ENCODE measurements at regions not wholly inside any gene's neighbourhood (a gene's known extent, or its start where the extent isn't known, plus 50 kb on each side); places are given as distances from the start of the nearest gene placed in this dataset.
"Not testable (repeated sequence)": the region's sequence is repeated elsewhere in the genome, so short reads cannot be mapped to it uniquely, and the experiment has no call there.

GRCh38 chr5:17896605-17897004 is 262.3 kb downstream of the TAF11L14 start:
- DNase-seq = no peak

GRCh38 chr5:17897776-17898175 is 263.5 kb downstream of the TAF11L14 start:
- no peak for DNase-seq

GRCh38 chr5:17898766-17899165 is 264.5 kb downstream of the TAF11L14 start:
- DNase-seq = no peak

- DNase-seq = no peak
These were observed 272.8 kb downstream of the TAF11L14 start for GRCh38 chr5:17907094-17907493.

- DNase-seq = no peak
These were observed 276.1 kb downstream of the TAF11L14 start for GRCh38 chr5:17910318-17910717.

- no peak for DNase-seq
These were observed 278.5 kb downstream of the TAF11L14 start for GRCh38 chr5:17912794-17913193.

- no peak for DNase-seq
These were observed 282.2 kb downstream of the TAF11L14 start for GRCh38 chr5:17916446-17916845.

- DNase-seq = no peak
These were observed 283.2 kb downstream of the TAF11L14 start for GRCh38 chr5:17917465-17917864.

- no peak for DNase-seq
These were observed 284.3 kb downstream of the TAF11L14 start for GRCh38 chr5:17918373-17919104.

GRCh38 chr5:17925276-17925675 is 291.0 kb downstream of the TAF11L14 start:
- no peak for DNase-seq

GRCh38 chr5:17928581-17928981 is 294.3 kb downstream of the TAF11L14 start:
- no peak for DNase-seq

GRCh38 chr5:17929171-17929570 is 294.9 kb downstream of the TAF11L14 start:
- DNase-seq = no peak

GRCh38 chr5:17930346-17930745 is 296.1 kb downstream of the TAF11L14 start:
- DNase-seq = no peak

- no peak for DNase-seq
These were observed 309.8 kb downstream of the TAF11L14 start for GRCh38 chr5:17944046-17944445.

GRCh38 chr5:17947029-17947428 is 312.8 kb downstream of the TAF11L14 start:
- DNase-seq = no peak

GRCh38 chr5:17951392-17952169 is 317.3 kb downstream of the TAF11L14 start:
- peak; percentile 60 for DNase-seq

- DNase-seq = no peak
These were observed 318.0 kb downstream of the TAF11L14 start for GRCh38 chr5:17952231-17952630.

GRCh38 chr5:17964067-17964466 is 329.8 kb downstream of the TAF11L14 start:
- no peak for DNase-seq

GRCh38 chr5:17966640-17967402 is 332.6 kb downstream of the TAF11L14 start:
- no peak for DNase-seq

- no peak for DNase-seq
These were observed 342.1 kb downstream of the TAF11L14 start for GRCh38 chr5:17976404-17976803.

- no peak for DNase-seq
These were observed 344.7 kb downstream of the TAF11L14 start for GRCh38 chr5:17978954-17979353.

GRCh38 chr5:17982626-17983025 is 348.4 kb downstream of the TAF11L14 start:
- DNase-seq = not testable (repeated sequence)

GRCh38 chr5:17989036-17989435 is 354.8 kb downstream of the TAF11L14 start:
- DNase-seq = no peak

Data from DMS153 (cell line).